ENCODE measurements at regions not wholly inside any gene's neighbourhood (a gene's known extent, or its start where the extent isn't known, plus 50 kb on each side); places are given as distances from the start of the nearest gene placed in this dataset.

GRCh38 chr1:30375156-30375555, 348.2 kb downstream of the MATN1 start:
- TF ChIP-seq MYC (IDR thresholded peaks at IDR 0.05; ENCODE audit: low read depth, low read length) (no peak), CTCF (IDR thresholded peaks at IDR 0.05; ENCODE audit: low read depth, low read length) (no peak), POLR2A (IDR thresholded peaks at IDR 0.05; ENCODE audit: extremely low read depth, insufficient read length) (no peak)
- TF ChIP-seq, protein P1, sequence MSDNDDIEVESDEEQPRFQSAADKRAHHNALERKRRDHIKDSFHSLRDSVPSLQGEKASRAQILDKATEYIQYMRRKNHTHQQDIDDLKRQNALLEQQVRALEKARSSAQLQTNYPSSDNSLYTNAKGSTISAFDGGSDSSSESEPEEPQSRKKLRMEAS (IDR thresholded peaks at IDR 0.05; ENCODE audit: low read depth, low read length): no peak

Data from NB4 (cell line).